ENCODE measurements at regions not wholly inside any gene's neighbourhood (a gene's known extent, or its start where the extent isn't known, plus 50 kb on each side); places are given as distances from the start of the nearest gene placed in this dataset.

DNA sequence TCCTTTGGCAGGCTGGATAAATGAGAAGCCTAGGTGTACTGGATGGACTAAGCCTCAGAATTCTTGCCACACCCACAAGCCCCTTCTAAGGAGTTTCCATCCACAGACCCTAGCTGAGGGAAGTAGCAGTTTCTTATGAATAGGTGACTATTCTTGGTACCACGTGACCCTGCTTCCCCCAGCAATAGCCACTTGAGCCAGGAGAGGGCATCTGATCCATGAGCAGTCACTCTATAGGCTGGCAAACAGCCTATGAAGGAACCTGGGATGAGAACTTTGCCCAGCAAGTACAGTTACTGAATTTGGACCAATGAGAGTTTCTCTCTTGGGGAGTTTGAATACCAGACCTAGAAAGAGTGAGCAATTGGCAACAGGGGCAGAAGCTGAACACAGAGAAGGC lies 84.0 kb downstream of the RTL9 start:
- H3K27ac ChIP-seq, result no peak overlapping the region
- TF ChIP-seq CTCF (IDR thresholded peaks at IDR 0.05), result no peak
- WGBS, 2 donors, result 17 to 25% methylated on average over 1 of the region's 1 CpG
- no peak for DNase-seq
- H3K27me3 ChIP-seq, result peaks cover 0 to 92% (median 0%) of the 10 kb centered on the region in 7 donors
- ATAC-seq, result no peak
- no peak overlapping the region for H3K4me3 ChIP-seq
- no peaks in the 10 kb centered on the region for H3K9me3 ChIP-seq
- no peaks in the 10 kb centered on the region for H3K4me1 ChIP-seq
- intact Hi-C loops (cut with DNase I), result no loop called here
- no peaks in the 10 kb centered on the region for H3K36me3 ChIP-seq

- Histone ChIP-seq H3K27ac (no peak overlapping the region), H3K4me1 (no peaks in the 10 kb centered on the region), H3K27me3 (peaks cover 0 to 75% (median 0%) of the 10 kb centered on the region in 7 donors), H3K9me3 (no peaks in the 10 kb centered on the region), H3K4me3 (no peak overlapping the region), H3K36me3 (no peaks in the 10 kb centered on the region)
- 69 to 86% methylated on average over 4 of the region's 4 CpGs for WGBS, 2 donors
- DNase-seq, result no peak
- intact Hi-C loops (cut with DNase I), result loop anchor here in 1 of 10 donors (5.0 kb wide), 1 partner anchor 402 kb away; no protein-coding TSS in a partner anchor
- no peak for ATAC-seq
- no peak for TF ChIP-seq CTCF (IDR thresholded peaks at IDR 0.05)
Observed at GRCh38 chrX:110444996-110445395, 86.3 kb downstream of the RTL9 start.

DNA sequence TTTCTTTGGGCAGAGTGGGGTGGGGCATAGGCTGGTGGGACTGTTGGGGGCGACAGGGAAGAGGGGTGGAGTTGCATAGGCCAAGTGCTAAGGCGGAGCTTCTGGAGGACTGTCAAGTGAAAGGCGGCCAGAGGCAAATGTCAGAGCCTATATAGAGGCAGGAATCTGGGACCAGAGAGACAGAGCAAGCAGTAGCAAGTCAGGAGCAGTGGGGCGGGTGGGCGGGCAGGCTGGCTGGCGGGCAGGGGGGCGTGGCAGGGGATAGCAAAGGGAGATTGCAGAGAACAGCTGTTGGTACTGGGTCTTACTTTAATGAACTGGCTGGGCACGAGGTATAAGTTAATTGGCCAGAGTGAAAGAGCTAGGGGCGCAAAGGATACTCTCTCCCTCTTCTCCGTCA lies 89.8 kb downstream of the RTL9 start:
- WGBS, 2 donors, result 73 to 75% methylated on average over 10 of the region's 10 CpGs
- Histone ChIP-seq H3K4me1 (no peaks in the 10 kb centered on the region), H3K27ac (no peak overlapping the region), H3K27me3 (peaks cover 0 to 64% (median 0%) of the 10 kb centered on the region in 7 donors), H3K36me3 (no peaks in the 10 kb centered on the region), H3K9me3 (no peaks in the 10 kb centered on the region), H3K4me3 (no peak overlapping the region)
- ATAC-seq (no peak), DNase-seq (no peak)
- intact Hi-C loops (cut with DNase I), result loop anchor here in 2 of 10 donors (2.0 to 5.0 kb wide), 2 partner anchors 399 to 400 kb away; no protein-coding TSS in a partner anchor
- no peak for TF ChIP-seq CTCF (IDR thresholded peaks at IDR 0.05)

- DNase-seq (no peak), ATAC-seq (no peak)
- Histone ChIP-seq H3K9me3 (no peaks in the 10 kb centered on the region), H3K36me3 (no peaks in the 10 kb centered on the region), H3K4me3 (no peak overlapping the region), H3K27ac (no peak overlapping the region), H3K4me1 (no peaks in the 10 kb centered on the region), H3K27me3 (peaks cover 0 to 60% (median 0%) of the 10 kb centered on the region in 7 donors)
- intact Hi-C loops (cut with DNase I), result loop anchor here in 2 of 10 donors (2.0 to 5.0 kb wide), 2 partner anchors 398 to 399 kb away; no protein-coding TSS in a partner anchor
- 71 to 72% methylated on average over 2 of the region's 2 CpGs for WGBS, 2 donors
- no peak for TF ChIP-seq CTCF (IDR thresholded peaks at IDR 0.05)
Observed at GRCh38 chrX:110449312-110449711, 90.7 kb downstream of the RTL9 start.
